ENCODE measurements at regions not wholly inside any gene's neighbourhood (a gene's known extent, or its start where the extent isn't known, plus 50 kb on each side); places are given as distances from the start of the nearest gene placed in this dataset.
"Not testable (repeated sequence)": the region's sequence is repeated elsewhere in the genome, so short reads cannot be mapped to it uniquely, and the experiment has no call there.

- DNase-seq, result no peak
Observed at GRCh38 chr5:37957218-37957617, 117.4 kb upstream of the GDNF start.

GRCh38 chr5:37955748-37956147 is 115.9 kb upstream of the GDNF start:
- no peak for DNase-seq

- no peak for DNase-seq
Observed at GRCh38 chr5:37954561-37954960, 114.7 kb upstream of the GDNF start.

- no peak for DNase-seq
Observed at GRCh38 chr5:37951946-37952721, 112.3 kb upstream of the GDNF start.

GRCh38 chr5:37950436-37950835 is 110.6 kb upstream of the GDNF start:
- no peak for DNase-seq

- DNase-seq, result no peak
Observed at GRCh38 chr5:37945446-37945845, 105.6 kb upstream of the GDNF start.

GRCh38 chr5:37943136-37943535 is 103.3 kb upstream of the GDNF start:
- DNase-seq, result not testable (repeated sequence)

GRCh38 chr5:37940931-37941623 is 101.2 kb upstream of the GDNF start:
- DNase-seq, result no peak

GRCh38 chr5:37938861-37939260 is 99.0 kb upstream of the GDNF start:
- no peak for DNase-seq

GRCh38 chr5:37938076-37938852 is 98.4 kb upstream of the GDNF start:
- no peak for DNase-seq

GRCh38 chr5:37936091-37936490 is 96.2 kb upstream of the GDNF start:
- DNase-seq, result no peak

- no peak for DNase-seq
Observed at GRCh38 chr5:37933576-37933975, 93.7 kb upstream of the GDNF start.

GRCh38 chr5:37932450-37932849 is 92.6 kb upstream of the GDNF start:
- no peak for DNase-seq

GRCh38 chr5:37931541-37931940 is 91.7 kb upstream of the GDNF start:
- DNase-seq, result no peak

GRCh38 chr5:37930350-37930749 is 90.5 kb upstream of the GDNF start:
- no peak for DNase-seq

- no peak for DNase-seq
Observed at GRCh38 chr5:37929791-37930190, 90.0 kb upstream of the GDNF start.

GRCh38 chr5:37927753-37928152 is 87.9 kb upstream of the GDNF start:
- DNase-seq, result not testable (repeated sequence)

GRCh38 chr5:37926732-37927131 is 86.9 kb upstream of the GDNF start:
- no peak for DNase-seq

- DNase-seq, result no peak
Observed at GRCh38 chr5:37921452-37921851, 81.6 kb upstream of the GDNF start.

GRCh38 chr5:37918424-37918823 is 78.6 kb upstream of the GDNF start:
- DNase-seq, result no peak

- no peak for DNase-seq
Observed at GRCh38 chr5:37916525-37916924, 76.7 kb upstream of the GDNF start.

- DNase-seq, result no peak
Observed at GRCh38 chr5:37915097-37915736, 75.4 kb upstream of the GDNF start.

- not testable (repeated sequence) for DNase-seq
Observed at GRCh38 chr5:37909610-37910266, 69.9 kb upstream of the GDNF start.
